ELR (cell line): ENCODE measurements at regions not wholly inside any gene's neighbourhood (a gene's known extent, or its start where the extent isn't known, plus 50 kb on each side); places are given as distances from the start of the nearest gene placed in this dataset.
A peak's percentile ranks its signal among the peaks of the same experiment; 100 is the strongest.
"Not testable (repeated sequence)": the region's sequence is repeated elsewhere in the genome, so short reads cannot be mapped to it uniquely, and the experiment has no call there.

ENCODE experiments used
- DNase-seq: peaks from one replicate; pipeline ENCODE4 v3.0.0-alpha.2; 2015; ENCODE audit warnings: low read depth

DNA sequence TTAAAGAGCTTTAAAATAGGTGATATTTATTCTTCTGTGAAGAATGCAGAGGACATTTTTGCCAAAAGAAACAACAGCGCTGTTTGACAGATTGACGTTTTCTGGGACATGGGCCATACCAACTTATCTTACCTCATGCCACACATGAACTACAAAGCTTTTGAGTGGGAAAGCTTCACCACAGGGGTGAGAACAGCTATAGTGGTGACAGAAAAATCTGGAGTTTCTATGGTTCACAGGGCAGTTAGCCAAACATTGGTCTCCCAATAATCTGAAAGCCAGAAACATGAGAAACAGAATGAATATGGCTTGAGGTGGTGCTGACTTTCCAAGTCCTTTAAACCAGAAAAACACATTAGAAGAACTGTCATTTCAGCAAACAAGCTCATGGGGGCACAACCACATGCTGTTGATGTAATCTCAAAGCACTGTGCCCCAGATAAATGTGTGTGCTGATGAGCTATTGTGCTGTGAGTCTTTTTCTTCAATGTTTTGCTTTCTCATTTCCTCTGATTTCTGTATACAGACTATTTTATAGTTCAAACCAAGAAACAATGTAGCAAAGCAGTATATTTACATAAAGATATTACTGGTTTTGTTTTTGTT is 905.4 kb downstream of the SLC16A7 start:
- peak; percentile 8 for DNase-seq

DNA sequence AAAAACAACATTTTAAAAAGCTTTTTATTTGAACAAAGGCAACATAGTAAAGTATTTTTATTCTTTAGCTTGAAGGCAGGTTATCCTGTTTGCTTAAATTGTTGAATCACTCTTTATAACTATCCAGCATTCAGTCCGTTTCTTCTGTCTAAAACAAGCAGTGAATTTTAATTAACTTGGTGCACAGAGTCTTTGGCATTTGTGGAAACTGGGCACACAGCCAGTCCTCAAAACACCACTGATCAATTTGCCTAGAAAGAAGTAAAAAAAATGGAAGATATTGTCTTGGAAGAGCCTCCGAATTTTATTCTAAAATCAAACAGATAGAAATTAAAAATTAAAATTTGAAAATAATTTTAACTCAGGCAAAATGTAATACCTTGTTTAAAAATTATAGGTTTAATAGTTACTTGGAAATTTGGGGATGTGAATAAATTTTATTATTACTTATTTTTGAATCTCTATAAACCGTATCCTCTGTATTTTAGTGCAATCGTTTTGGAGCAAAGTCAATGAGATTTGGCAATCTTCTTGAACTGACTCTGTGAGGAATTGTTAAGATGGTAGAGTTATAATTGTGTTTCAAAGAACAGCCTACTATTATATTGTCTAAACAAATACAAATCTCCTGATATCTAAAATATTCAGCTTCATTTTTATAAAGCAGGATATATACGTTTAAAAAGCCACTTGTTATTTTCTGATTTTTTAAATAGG is 927.0 kb downstream of the SLC16A7 start:
- no peak for DNase-seq

DNA sequence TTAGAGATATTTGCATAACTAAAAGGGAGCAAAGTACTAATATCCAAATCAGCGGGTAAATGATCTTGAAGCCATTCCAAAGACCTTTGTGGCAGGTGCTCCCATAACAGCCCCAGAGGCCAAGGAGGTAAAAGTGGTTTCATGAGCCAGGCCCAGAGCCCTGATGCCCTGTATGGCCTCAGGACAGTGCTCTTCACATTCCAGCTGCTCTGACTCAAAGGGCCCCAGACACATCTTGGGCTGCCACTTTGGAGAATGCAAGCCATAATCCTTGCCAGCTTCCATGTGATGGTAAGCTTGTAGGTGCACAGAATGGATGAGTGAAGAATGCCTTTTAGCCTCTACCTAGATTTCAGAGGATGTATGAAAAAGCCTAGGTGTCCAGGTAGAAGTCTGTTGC is 933.4 kb downstream of the SLC16A7 start:
- DNase-seq: no peak

GRCh38 chr12:60529723-60530122 is 933.9 kb downstream of the SLC16A7 start:
- no peak for DNase-seq

DNA sequence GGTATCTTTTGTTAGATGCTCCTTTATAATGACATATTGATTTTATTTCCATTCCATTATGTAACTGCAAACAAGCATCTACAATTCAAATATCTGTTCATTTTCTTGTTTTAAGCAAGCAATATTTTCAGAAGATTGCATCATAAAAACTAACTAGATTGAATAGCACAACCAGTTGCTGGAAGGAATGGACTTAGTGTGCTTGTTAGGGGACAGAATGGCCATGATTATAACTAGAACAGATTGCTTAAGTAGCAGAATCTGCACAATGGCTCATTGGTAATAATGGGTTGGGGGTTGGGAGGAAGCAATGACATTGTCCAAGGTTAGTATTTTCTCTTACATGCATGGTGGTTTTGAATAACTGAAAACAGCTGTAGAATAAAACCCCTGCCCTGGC is 939.5 kb downstream of the SLC16A7 start:
- DNase-seq: no peak

DNA sequence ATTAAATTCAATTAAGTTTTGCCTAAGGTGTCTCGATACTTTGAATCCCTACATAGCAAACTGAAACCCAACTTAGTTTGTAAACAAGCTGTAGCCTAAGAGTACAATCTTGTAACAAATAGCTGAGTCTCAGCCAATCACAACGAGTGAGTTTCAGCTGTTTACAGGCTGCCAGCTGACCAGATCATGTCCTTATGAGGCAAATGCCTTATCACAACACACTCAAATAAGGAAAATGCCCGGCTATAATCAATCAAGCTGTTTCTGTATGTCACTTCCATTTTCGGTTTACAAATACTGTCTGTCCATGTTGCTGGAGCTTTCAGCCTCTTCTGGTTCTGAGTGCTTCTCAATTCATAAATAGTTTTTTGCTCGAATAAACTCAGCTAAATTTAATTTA is 943.8 kb downstream of the SLC16A7 start:
- DNase-seq: peak; percentile 0

DNA sequence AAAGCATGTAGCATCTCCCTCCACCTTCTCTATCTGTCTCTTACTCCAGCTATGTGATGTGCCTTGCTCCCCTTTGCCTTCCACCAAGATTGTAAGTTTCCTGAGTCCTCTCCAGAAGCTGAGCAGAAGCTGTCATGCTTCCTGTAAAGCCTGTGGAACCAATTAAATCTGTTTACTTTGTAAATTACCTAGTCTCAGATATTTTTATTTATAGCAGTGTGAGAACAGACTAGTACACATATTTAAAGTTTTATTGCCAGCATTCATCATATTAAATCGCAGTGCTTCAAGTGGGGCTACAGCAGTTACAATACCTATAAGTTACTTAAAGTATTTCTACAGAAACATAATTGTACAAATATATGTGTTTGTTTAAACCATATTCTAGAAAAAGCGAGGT is 973.1 kb downstream of the SLC16A7 start:
- no peak for DNase-seq

- DNase-seq: no peak
Observed at GRCh38 chr12:60577607-60578006, 981.8 kb downstream of the SLC16A7 start.

DNA sequence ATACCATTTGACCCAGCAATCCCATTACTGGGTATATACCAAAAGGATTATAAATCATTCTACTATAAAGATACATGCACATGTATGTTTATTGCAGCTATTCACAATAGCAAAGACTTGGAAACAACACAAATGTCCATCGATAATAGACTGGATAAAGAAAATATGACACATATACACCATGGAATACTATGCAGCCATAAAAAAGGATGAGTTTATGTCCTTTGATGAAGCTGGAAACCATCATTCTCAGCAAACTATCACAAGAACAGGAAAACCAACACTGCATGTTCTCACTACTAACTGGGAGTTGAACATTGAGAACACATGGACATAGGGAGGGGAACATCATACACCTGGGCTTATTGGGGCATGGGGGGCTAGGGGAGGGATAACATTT is 991.8 kb downstream of the SLC16A7 start:
- DNase-seq: not testable (repeated sequence)

- no peak for DNase-seq
Observed at GRCh38 chr12:60594035-60594711, 998.3 kb downstream of the SLC16A7 start.

DNA sequence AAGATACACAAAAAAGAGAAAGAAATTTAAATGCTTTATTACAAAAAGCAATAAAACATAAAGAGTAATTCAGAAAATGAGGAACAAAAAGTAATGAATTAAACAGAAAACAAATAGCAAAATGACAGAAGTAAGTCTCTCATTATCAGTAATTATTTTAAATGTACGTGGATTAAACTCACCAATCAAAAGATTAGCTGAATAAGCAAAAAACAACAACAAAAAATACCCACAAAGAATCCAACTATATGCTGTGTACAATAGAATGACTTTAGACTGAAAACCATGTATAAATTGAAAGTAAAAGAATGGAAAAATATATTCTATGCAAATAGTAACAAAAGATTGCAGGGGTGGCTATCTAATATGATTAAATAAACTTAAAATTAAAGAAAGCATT is 1006.8 kb downstream of the SLC16A7 start:
- no peak for DNase-seq

DNA sequence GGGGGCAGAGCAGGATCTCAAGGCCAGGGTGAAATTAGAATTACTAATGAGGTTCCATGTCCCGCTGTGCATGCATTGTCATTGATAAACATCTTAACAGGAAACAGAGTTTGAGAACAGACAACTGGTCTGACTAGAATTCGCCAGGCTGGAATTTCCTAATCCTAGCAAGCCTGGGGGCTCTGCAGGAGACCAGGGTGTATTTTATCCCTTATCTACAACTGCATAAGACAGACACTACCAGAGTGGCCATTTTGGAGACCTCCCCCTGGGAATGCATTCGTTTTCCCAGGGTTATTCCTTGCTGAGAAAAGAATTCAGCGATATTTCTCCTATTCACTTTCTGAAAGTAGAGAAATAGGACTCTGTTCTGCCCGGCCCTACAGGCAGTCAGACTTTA is 1007.6 kb downstream of the SLC16A7 start:
- DNase-seq: not testable (repeated sequence)

- DNase-seq: no peak
Observed at GRCh38 chr12:60616400-60616799, 1020.6 kb downstream of the SLC16A7 start.

DNA sequence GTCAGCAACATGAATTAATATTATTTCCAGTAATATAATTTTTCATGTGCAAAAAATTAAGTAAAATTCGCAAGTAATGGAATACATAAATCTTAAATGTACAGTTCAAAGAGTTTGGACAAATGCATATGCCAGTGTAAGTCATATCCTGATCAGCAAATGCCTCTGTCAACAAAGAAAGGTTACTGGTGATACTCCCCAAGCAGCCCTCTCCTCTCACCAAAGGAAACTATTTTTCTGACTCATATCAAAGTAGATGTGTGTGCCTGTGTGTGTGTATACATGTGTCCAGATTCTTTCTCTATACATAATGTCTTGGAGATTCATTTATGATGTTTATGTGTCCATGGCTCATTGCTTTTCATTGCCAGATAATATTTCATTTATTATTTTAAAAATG is 1035.0 kb downstream of the SLC16A7 start:
- DNase-seq: no peak

GRCh38 chr12:60644076-60644475 is 1048.2 kb downstream of the SLC16A7 start:
- peak; percentile 3 for DNase-seq

DNA sequence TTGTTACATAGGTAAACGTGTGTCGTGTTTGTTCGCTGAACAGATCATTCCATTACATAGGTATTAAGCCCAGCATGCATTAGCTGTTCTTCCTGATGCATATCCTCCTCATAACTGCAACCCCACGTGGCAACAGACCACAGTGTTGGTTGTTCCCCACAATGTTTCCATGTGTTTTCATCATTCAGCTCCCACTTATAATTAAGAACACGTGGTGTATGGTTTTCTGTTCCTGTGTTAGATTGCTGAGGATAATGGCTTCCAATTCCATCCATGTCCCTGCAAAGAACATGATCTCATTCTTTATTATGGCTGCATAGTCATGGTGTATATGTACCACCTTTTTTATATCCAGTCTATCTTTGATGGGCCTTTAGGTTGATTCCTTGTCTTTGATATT is 1071.1 kb downstream of the SLC16A7 start:
- no peak for DNase-seq

- DNase-seq: no peak
Observed at GRCh38 chr12:60672949-60673348, 1077.1 kb downstream of the SLC16A7 start.

GRCh38 chr12:60684988-60685655 is 1089.3 kb downstream of the SLC16A7 start:
- DNase-seq: no peak

DNA sequence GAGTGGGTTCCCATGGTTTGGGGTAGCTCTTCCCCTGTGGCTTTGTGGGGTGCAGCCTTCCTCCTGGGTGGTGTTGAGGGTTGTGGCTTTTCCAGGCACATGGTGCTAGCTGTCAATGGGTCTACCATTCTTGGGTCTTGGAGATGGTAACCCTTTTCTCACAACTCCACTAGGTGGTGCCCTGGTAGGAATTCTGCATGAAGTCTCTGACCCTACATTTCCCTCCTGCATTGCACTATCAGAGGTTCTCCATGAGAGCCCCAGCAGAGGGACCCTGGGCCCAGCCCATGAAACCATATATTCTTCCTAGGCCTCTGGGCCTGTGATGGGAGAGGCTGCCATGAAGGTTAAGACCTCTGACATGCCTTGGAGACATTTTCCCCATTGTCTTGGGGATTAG is 1093.3 kb downstream of the SLC16A7 start:
- DNase-seq: no peak

- DNase-seq: no peak
Observed at GRCh38 chr12:60693019-60693626, 1097.3 kb downstream of the SLC16A7 start.

GRCh38 chr12:60704171-60704914 is 1108.5 kb downstream of the SLC16A7 start:
- no peak for DNase-seq

DNA sequence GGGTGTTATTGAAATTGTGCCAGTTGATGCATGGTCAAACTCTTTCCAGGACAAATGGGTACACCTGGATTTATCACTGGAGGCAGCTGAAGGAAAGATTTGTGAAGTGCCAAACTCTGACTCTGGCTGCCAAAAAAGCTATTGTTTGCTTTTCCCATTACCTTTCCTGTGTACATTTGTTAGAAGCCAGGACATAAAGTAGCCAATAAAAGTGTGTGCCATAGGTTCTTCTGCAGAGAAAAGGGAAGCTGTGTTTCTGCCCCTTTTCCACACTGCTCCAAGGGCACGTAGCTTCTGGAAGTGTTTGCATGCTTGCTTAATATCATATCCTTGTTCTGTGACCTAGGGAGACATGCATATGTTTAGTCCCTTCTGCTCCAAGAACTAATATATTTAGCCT is 1114.4 kb downstream of the SLC16A7 start:
- DNase-seq: no peak
